GM18909 (cell line): ENCODE measurements at regions not wholly inside any gene's neighbourhood (a gene's known extent, or its start where the extent isn't known, plus 50 kb on each side); places are given as distances from the start of the nearest gene placed in this dataset.

ENCODE experiments used
- ATAC-seq: cut with Tn5 transposase; IDR thresholded peaks from one replicate; pipeline ENCODE4 v1.9.1; 2021; ENCODE audit warnings: mild to moderate bottlenecking; ENCODE audit not compliant: unreplicated experiment, poor library complexity

- no peak for ATAC-seq
Measured at GRCh38 chr3:56879436-56880215, 77.9 kb upstream of the ARHGEF3 start.

- ATAC-seq, result no peak
Measured at GRCh38 chr3:56878074-56878473, 76.3 kb upstream of the ARHGEF3 start.

- no peak for ATAC-seq
Measured at GRCh38 chr3:56876916-56877315, 75.2 kb upstream of the ARHGEF3 start.

GRCh38 chr3:56874269-56874668 lies 72.5 kb upstream of the ARHGEF3 start:
- no peak for ATAC-seq

GRCh38 chr3:56870436-56870835 lies 68.7 kb upstream of the ARHGEF3 start:
- no peak for ATAC-seq

- ATAC-seq, result no peak
Measured at GRCh38 chr3:56869157-56869889, 67.6 kb upstream of the ARHGEF3 start.

GRCh38 chr3:56868706-56869105 lies 67.0 kb upstream of the ARHGEF3 start:
- ATAC-seq, result no peak

GRCh38 chr3:56867671-56868070 lies 65.9 kb upstream of the ARHGEF3 start:
- no peak for ATAC-seq

- ATAC-seq, result no peak
Measured at GRCh38 chr3:56864918-56865524, 63.3 kb upstream of the ARHGEF3 start.

GRCh38 chr3:56864090-56864489 lies 62.3 kb upstream of the ARHGEF3 start:
- no peak for ATAC-seq

- no peak for ATAC-seq
Measured at GRCh38 chr3:56862352-56863062, 60.8 kb upstream of the ARHGEF3 start.

GRCh38 chr3:56861511-56861910 lies 59.8 kb upstream of the ARHGEF3 start:
- ATAC-seq, result no peak

GRCh38 chr3:56860939-56861338 lies 59.2 kb upstream of the ARHGEF3 start:
- ATAC-seq, result no peak

GRCh38 chr3:56860351-56860750 lies 58.6 kb upstream of the ARHGEF3 start:
- no peak for ATAC-seq

- ATAC-seq, result no peak
Measured at GRCh38 chr3:56858331-56858730, 56.6 kb upstream of the ARHGEF3 start.

- ATAC-seq, result no peak
Measured at GRCh38 chr3:56857178-56857577, 55.4 kb upstream of the ARHGEF3 start.

- no peak for ATAC-seq
Measured at GRCh38 chr3:56856752-56857151, 55.0 kb upstream of the ARHGEF3 start.

GRCh38 chr3:56855856-56856512 lies 54.2 kb upstream of the ARHGEF3 start:
- ATAC-seq, result no peak

- no peak for ATAC-seq
Measured at GRCh38 chr3:56854856-56855611, 53.3 kb upstream of the ARHGEF3 start.
